Glutamatergic neuron (in vitro differentiated cells): ENCODE measurements at regions not wholly inside any gene's neighbourhood (a gene's known extent, or its start where the extent isn't known, plus 50 kb on each side); places are given as distances from the start of the nearest gene placed in this dataset.
"Not testable (repeated sequence)": the region's sequence is repeated elsewhere in the genome, so short reads cannot be mapped to it uniquely, and the experiment has no call there.

Source experiments
- DNase-seq: peaks from one replicate; pipeline ENCODE4 v3.0.0; 2022
- H3K27ac Mint-ChIP-seq: one replicate; pipeline ENCODE4 v1.8.0; 2020; ENCODE audit warnings: mild to moderate bottlenecking, mixed read lengths, inconsistent platforms; ENCODE audit not compliant: unreplicated experiment
- H3K27me3 Mint-ChIP-seq: one replicate; pipeline ENCODE4 v1.8.0; 2020; ENCODE audit warnings: mild to moderate bottlenecking, moderate library complexity, mixed read lengths, inconsistent platforms; ENCODE audit not compliant: unreplicated experiment
- H3K36me3 Mint-ChIP-seq: one replicate; pipeline ENCODE4 v1.8.0; 2020; ENCODE audit warnings: mild to moderate bottlenecking, mixed read lengths, inconsistent platforms; ENCODE audit not compliant: unreplicated experiment
- H3K4me1 Mint-ChIP-seq: one replicate; pipeline ENCODE4 v1.8.0; 2020; ENCODE audit warnings: mild to moderate bottlenecking, low read depth, mixed read lengths, inconsistent platforms; ENCODE audit not compliant: unreplicated experiment
- H3K4me3 Mint-ChIP-seq: one replicate; pipeline ENCODE4 v1.8.0; 2020; ENCODE audit warnings: mild to moderate bottlenecking, mixed read lengths, inconsistent platforms; ENCODE audit not compliant: unreplicated experiment
- H3K9me3 Mint-ChIP-seq: one replicate; pipeline ENCODE4 v1.8.0; 2020; ENCODE audit warnings: mild to moderate bottlenecking, moderate library complexity, mixed read lengths, inconsistent platforms; ENCODE audit not compliant: unreplicated experiment
- TF ChIP-seq, protein P1 (sequence below): fragments of 200-600 bp; sonication (generic); IDR thresholded peaks from one replicate; pipeline ENCODE4 v1.5.0; 2021; ENCODE audit not compliant: partially characterized antibody, unreplicated experiment

DNA sequence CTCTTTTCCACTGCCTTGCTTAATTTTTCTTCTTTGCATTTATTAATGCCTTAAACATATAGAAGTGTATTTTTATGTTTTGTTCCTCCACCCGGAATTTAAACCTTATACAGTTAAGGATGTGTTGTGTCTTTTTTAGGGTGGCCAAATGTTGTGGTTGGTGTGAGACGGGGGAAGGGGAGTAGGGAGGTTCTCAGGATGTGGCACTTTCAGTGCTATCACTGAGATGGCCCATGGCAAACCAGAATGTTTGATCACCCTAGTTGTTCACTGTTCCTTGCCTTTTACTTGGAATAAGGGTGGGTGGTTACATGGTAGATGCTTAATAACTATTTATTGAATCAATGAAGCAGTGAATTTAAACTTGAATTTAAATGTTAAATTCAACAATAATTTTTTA, 216.0 kb upstream of the SLITRK1 start:
- Mint-ChIP-seq H3K4me1 (no peaks in the 10 kb centered on the region), H3K27me3 (no peaks in the 10 kb centered on the region), H3K4me3 (no peak overlapping the region), H3K9me3 (no peaks in the 10 kb centered on the region), H3K36me3 (no peaks in the 10 kb centered on the region), H3K27ac (no peak overlapping the region)
- TF ChIP-seq, protein P1, sequence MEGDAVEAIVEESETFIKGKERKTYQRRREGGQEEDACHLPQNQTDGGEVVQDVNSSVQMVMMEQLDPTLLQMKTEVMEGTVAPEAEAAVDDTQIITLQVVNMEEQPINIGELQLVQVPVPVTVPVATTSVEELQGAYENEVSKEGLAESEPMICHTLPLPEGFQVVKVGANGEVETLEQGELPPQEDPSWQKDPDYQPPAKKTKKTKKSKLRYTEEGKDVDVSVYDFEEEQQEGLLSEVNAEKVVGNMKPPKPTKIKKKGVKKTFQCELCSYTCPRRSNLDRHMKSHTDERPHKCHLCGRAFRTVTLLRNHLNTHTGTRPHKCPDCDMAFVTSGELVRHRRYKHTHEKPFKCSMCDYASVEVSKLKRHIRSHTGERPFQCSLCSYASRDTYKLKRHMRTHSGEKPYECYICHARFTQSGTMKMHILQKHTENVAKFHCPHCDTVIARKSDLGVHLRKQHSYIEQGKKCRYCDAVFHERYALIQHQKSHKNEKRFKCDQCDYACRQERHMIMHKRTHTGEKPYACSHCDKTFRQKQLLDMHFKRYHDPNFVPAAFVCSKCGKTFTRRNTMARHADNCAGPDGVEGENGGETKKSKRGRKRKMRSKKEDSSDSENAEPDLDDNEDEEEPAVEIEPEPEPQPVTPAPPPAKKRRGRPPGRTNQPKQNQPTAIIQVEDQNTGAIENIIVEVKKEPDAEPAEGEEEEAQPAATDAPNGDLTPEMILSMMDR = no peak
- no peak for DNase-seq

DNA sequence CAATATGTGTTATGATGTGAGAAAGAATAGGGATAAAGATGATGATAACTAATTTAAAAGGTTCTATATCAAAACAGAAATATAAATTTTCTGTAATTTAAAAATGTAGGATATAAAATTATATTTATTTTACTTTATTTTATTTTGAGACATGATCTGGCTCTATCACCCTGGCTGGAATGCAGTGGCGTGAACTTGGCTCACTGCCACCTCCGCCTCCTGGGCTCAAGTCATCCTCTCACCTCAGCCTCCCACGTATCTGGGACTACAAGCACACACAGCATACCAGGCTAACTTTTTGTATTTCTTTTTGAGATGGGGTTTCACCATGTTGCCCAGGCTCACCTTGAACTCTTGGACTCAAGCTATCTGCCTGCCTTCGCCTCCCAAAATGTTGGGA, 214.9 kb upstream of the SLITRK1 start:
- Mint-ChIP-seq H3K9me3 (no peaks in the 10 kb centered on the region), H3K27me3 (no peaks in the 10 kb centered on the region), H3K4me1 (no peaks in the 10 kb centered on the region), H3K36me3 (no peaks in the 10 kb centered on the region), H3K4me3 (no peak overlapping the region), H3K27ac (no peak overlapping the region)
- DNase-seq = no peak
- TF ChIP-seq, protein P1 = no peak

DNA sequence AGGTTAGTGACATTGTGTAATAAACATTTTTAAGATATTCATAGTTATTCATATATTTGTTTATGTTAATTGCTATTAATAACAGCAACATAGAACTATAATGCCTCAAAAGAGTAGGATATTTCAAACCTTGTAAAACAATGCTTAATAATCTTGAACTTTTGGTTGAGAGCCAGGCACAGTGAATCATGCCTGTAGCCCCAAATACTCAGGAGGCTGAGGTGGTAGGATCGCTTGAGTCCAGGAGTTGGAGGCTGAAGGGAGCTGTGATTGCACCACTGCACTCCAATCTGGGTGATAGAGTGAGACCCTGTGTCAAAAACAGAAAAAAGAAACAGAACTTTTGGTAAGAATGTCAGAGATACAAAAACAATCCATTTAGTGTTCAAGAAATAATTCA, 213.9 kb upstream of the SLITRK1 start:
- H3K4me3 Mint-ChIP-seq = no peak overlapping the region
- no peak overlapping the region for H3K27ac Mint-ChIP-seq
- no peak for DNase-seq
- TF ChIP-seq, protein P1 = no peak
- H3K36me3 Mint-ChIP-seq = no peaks in the 10 kb centered on the region
- no peaks in the 10 kb centered on the region for H3K27me3 Mint-ChIP-seq
- no peaks in the 10 kb centered on the region for H3K9me3 Mint-ChIP-seq
- H3K4me1 Mint-ChIP-seq = no peaks in the 10 kb centered on the region

DNA sequence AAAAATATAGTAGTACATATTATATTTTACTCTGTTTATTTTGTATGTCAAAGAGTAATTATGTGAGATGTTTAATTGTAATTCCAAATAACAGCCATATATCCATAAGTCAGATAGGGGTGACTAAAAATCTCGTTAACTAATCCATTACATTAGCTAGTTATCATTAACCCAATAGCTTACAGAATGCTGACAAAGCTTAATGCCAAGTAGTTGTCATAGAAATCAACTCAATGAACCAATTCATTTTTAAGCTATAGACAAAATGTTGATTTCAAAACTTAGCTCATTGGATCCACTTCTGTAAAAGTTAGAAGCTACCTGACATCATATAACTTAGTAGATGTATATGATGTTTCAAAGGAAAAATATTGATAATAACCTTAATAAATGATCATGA, 206.7 kb upstream of the SLITRK1 start:
- TF ChIP-seq, protein P1 = no peak
- no peak overlapping the region for H3K4me3 Mint-ChIP-seq

DNA sequence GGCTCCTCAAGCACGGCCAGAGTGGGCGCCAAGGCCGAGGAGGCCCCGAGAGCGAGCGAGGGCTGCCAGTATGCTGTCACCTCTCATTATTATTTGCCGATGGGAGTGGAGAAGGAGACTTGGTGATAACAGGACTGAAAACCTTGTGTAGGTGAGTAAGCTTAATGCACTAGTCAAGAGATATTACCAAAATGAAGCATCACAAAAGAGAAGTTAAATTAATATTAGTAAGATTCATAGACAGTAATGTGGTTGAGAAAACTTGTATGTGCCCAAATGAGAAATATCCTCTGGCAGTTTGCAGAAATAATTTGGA, 204.5 kb upstream of the SLITRK1 start:
- no peak for DNase-seq
- Mint-ChIP-seq H3K9me3 (no peaks in the 10 kb centered on the region), H3K4me1 (peaks cover 5% of the 10 kb centered on the region), H3K27ac (no peak overlapping the region), H3K27me3 (peaks cover 1% of the 10 kb centered on the region), H3K36me3 (no peaks in the 10 kb centered on the region), H3K4me3 (no peak overlapping the region)
- TF ChIP-seq, protein P1 = no peak

More for the DNA sequence above, 206.7 kb upstream of the SLITRK1 start:
- Mint-ChIP-seq H3K4me1 (no peaks in the 10 kb centered on the region), H3K36me3 (no peaks in the 10 kb centered on the region), H3K27ac (no peak overlapping the region), H3K9me3 (no peaks in the 10 kb centered on the region), H3K27me3 (peaks cover 1% of the 10 kb centered on the region)
- DNase-seq = no peak

DNA sequence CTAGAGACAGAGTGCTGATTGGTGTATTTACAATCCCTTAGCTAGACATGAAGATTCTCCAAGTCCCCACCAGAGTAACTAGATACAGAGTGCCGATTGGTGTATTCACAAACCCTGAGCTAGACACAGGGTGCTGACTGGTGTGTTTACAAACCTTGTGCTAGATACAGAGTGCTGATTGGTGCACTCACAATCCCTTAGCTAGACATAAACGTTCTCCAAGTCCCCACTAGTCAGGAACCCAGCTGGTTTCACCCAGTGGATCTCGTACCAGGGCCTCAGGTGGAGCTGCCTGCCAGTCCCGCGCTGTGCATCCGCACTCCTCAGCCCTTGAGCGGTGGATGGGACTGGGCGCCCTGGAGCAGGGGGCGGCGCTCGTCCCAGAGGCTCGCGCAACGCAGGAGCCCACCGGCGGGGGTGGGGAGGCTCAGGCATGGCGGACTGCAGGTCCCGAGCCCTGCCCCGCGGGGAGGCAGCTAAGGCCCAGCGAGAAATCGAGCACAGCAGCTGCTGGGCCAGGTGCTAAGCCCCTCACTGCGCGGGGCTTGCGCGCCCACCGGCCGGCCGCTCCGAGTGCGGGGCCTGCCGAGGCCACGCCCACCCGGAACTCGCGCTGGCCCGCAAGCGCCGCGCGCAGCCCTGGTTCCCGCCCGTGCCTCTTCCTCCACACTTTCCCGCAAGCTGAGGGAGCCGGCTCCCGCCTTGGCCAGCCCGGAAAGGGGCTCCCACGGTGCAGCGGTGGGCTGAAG, 204.0 kb upstream of the SLITRK1 start:
- H3K27ac Mint-ChIP-seq, H3K9me3 Mint-ChIP-seq, H3K27me3 Mint-ChIP-seq, H3K4me3 Mint-ChIP-seq, H3K4me1 Mint-ChIP-seq, DNase-seq, H3K36me3 Mint-ChIP-seq: not testable (repeated sequence)
